HG03280 (cell line): ENCODE measurements at regions not wholly inside any gene's neighbourhood (a gene's known extent, or its start where the extent isn't known, plus 50 kb on each side); places are given as distances from the start of the nearest gene placed in this dataset.
"Not testable (repeated sequence)": the region's sequence is repeated elsewhere in the genome, so short reads cannot be mapped to it uniquely, and the experiment has no call there.

Source experiments
- ATAC-seq: cut with Tn5 transposase; IDR thresholded peaks from one replicate; pipeline ENCODE4 v1.9.1; 2021; ENCODE audit warnings: mild to moderate bottlenecking, moderate library complexity; ENCODE audit not compliant: unreplicated experiment

GRCh38 chr7:76926416-76926815 is 105.7 kb downstream of the SPDYE17 start:
- not testable (repeated sequence) for ATAC-seq

GRCh38 chr7:76924756-76925155 is 107.4 kb downstream of the SPDYE17 start:
- not testable (repeated sequence) for ATAC-seq

- not testable (repeated sequence) for ATAC-seq
Observed at GRCh38 chr7:76918619-76919018, 113.5 kb downstream of the SPDYE17 start.

GRCh38 chr7:76914361-76914760 is 117.8 kb downstream of the SPDYE17 start:
- not testable (repeated sequence) for ATAC-seq

GRCh38 chr7:76912011-76912814 is 119.9 kb downstream of the SPDYE17 start:
- not testable (repeated sequence) for ATAC-seq

- not testable (repeated sequence) for ATAC-seq
Observed at GRCh38 chr7:76904688-76905087, 127.5 kb downstream of the SPDYE17 start.

GRCh38 chr7:76901944-76902710 is 130.0 kb downstream of the SPDYE17 start:
- not testable (repeated sequence) for ATAC-seq

- not testable (repeated sequence) for ATAC-seq
Observed at GRCh38 chr7:76898807-76899206, 133.4 kb downstream of the SPDYE17 start.

- not testable (repeated sequence) for ATAC-seq
Observed at GRCh38 chr7:76897007-76897406, 135.2 kb downstream of the SPDYE17 start.

- ATAC-seq = not testable (repeated sequence)
Observed at GRCh38 chr7:76895696-76896095, 136.5 kb downstream of the SPDYE17 start.

GRCh38 chr7:76891771-76892170 is 140.4 kb downstream of the SPDYE17 start:
- not testable (repeated sequence) for ATAC-seq

GRCh38 chr7:76879733-76880288 is 152.3 kb downstream of the SPDYE17 start:
- ATAC-seq = not testable (repeated sequence)

GRCh38 chr7:76875760-76876159 is 156.4 kb downstream of the SPDYE17 start:
- ATAC-seq = not testable (repeated sequence)

- not testable (repeated sequence) for ATAC-seq
Observed at GRCh38 chr7:76870504-76870808, 161.7 kb downstream of the SPDYE17 start.

GRCh38 chr7:76867364-76867889 is 164.7 kb downstream of the SPDYE17 start:
- not testable (repeated sequence) for ATAC-seq

GRCh38 chr7:76863150-76863773 is 168.9 kb downstream of the SPDYE17 start:
- ATAC-seq = not testable (repeated sequence)

GRCh38 chr7:76862241-76862640 is 169.9 kb downstream of the SPDYE17 start:
- ATAC-seq = peak; percentile 41

GRCh38 chr7:76859933-76860332 is 172.2 kb downstream of the SPDYE17 start:
- ATAC-seq = not testable (repeated sequence)

- ATAC-seq = not testable (repeated sequence)
Observed at GRCh38 chr7:76854631-76855030, 177.5 kb downstream of the SPDYE17 start.

GRCh38 chr7:76852787-76853584 is 179.2 kb downstream of the SPDYE17 start:
- not testable (repeated sequence) for ATAC-seq
